GM21717 (cell line): ENCODE measurements at regions not wholly inside any gene's neighbourhood (a gene's known extent, or its start where the extent isn't known, plus 50 kb on each side); places are given as distances from the start of the nearest gene placed in this dataset.
"Not testable (repeated sequence)": the region's sequence is repeated elsewhere in the genome, so short reads cannot be mapped to it uniquely, and the experiment has no call there.

Source experiments
- ATAC-seq: cut with Tn5 transposase; IDR thresholded peaks from one replicate; pipeline ENCODE4 v1.9.1; 2021; ENCODE audit warnings: mild to moderate bottlenecking, moderate library complexity; ENCODE audit not compliant: unreplicated experiment

GRCh38 chr5:118220556-118221195, 767.7 kb downstream of the DTWD2 start:
- ATAC-seq: no peak

- no peak for ATAC-seq
Measured at GRCh38 chr5:118211606-118212005, 776.7 kb downstream of the DTWD2 start.

GRCh38 chr5:118208031-118208453, 780.3 kb downstream of the DTWD2 start:
- no peak for ATAC-seq

- no peak for ATAC-seq
Measured at GRCh38 chr5:118199801-118200200, 788.5 kb downstream of the DTWD2 start.

GRCh38 chr5:118196229-118196628, 792.1 kb downstream of the DTWD2 start:
- ATAC-seq: no peak

- no peak for ATAC-seq
Measured at GRCh38 chr5:118195211-118195610, 793.1 kb downstream of the DTWD2 start.

- ATAC-seq: no peak
Measured at GRCh38 chr5:118193194-118193905, 795.0 kb downstream of the DTWD2 start.

- no peak for ATAC-seq
Measured at GRCh38 chr5:118185018-118185417, 803.3 kb downstream of the DTWD2 start.

GRCh38 chr5:118176146-118176545, 812.2 kb downstream of the DTWD2 start:
- no peak for ATAC-seq

- ATAC-seq: no peak
Measured at GRCh38 chr5:118174671-118175070, 813.7 kb downstream of the DTWD2 start.

- no peak for ATAC-seq
Measured at GRCh38 chr5:118173340-118173739, 815.0 kb downstream of the DTWD2 start.

- no peak for ATAC-seq
Measured at GRCh38 chr5:118165619-118166018, 822.7 kb downstream of the DTWD2 start.

GRCh38 chr5:118156181-118156580, 832.2 kb downstream of the DTWD2 start:
- ATAC-seq: no peak

GRCh38 chr5:118146824-118147223, 841.5 kb downstream of the DTWD2 start:
- no peak for ATAC-seq

- ATAC-seq: no peak
Measured at GRCh38 chr5:118144540-118144939, 843.8 kb downstream of the DTWD2 start.

GRCh38 chr5:118139361-118139760, 849.0 kb downstream of the DTWD2 start:
- ATAC-seq: no peak

- no peak for ATAC-seq
Measured at GRCh38 chr5:118126159-118126558, 862.2 kb downstream of the DTWD2 start.

- no peak for ATAC-seq
Measured at GRCh38 chr5:118125687-118126086, 862.7 kb downstream of the DTWD2 start.

GRCh38 chr5:118121258-118121657, 867.1 kb downstream of the DTWD2 start:
- ATAC-seq: no peak

GRCh38 chr5:118115791-118116190, 872.6 kb downstream of the DTWD2 start:
- no peak for ATAC-seq

GRCh38 chr5:118111956-118112355, 876.4 kb downstream of the DTWD2 start:
- no peak for ATAC-seq

- not testable (repeated sequence) for ATAC-seq
Measured at GRCh38 chr5:118107246-118107645, 881.1 kb downstream of the DTWD2 start.

- ATAC-seq: no peak
Measured at GRCh38 chr5:118098716-118099115, 889.6 kb downstream of the DTWD2 start.
